HG03520 (cell line): ENCODE measurements at regions not wholly inside any gene's neighbourhood (a gene's known extent, or its start where the extent isn't known, plus 50 kb on each side); places are given as distances from the start of the nearest gene placed in this dataset.

Experiments
- ATAC-seq: cut with Tn5 transposase; IDR thresholded peaks from one replicate; pipeline ENCODE4 v1.9.1; 2021; ENCODE audit warnings: mild to moderate bottlenecking, moderate library complexity; ENCODE audit not compliant: unreplicated experiment

- ATAC-seq: no peak
Measured at GRCh38 chr6:56771929-56772607, 129.4 kb upstream of the DST start.

DNA sequence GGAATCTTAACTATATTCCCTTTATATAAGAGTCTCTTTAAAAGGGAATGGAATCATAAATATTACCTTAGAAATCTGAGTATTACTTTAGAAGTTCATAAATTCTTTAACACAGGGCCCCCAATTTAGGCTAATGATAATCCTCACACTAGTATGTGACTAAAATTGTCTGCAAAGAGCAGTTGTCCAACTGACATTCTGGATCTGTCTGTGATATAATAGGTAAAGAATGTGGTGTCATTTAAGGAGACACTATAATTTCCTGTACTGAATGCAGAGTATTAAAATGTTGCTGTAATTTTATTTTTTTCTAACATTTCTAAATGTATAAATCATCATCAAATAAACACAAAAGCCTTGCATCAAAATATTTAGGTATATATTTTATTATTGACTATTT, 128.5 kb upstream of the DST start:
- ATAC-seq: no peak

GRCh38 chr6:56770011-56770520, 127.4 kb upstream of the DST start:
- ATAC-seq: no peak

- ATAC-seq: no peak
Measured at GRCh38 chr6:56767892-56768531, 125.3 kb upstream of the DST start.

GRCh38 chr6:56767435-56767834, 124.7 kb upstream of the DST start:
- no peak for ATAC-seq

DNA sequence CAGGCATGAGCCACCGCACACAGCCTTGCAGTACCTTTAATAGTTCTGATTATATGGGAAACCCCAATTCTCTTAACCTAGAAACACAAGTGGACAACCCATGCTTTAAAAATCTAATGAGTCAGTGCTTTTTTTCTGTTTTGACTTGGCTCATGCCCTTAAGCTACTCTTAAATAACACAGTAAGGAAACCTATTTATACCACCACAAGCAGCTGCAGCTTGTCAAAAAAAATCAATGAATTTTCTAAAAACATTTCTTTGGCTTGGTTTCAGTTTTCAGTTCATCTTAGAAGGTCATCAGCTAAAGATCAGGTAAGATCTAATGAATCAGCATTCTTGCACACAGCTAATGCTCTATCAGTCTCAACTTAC, 124.1 kb upstream of the DST start:
- peak; percentile 75 for ATAC-seq

DNA sequence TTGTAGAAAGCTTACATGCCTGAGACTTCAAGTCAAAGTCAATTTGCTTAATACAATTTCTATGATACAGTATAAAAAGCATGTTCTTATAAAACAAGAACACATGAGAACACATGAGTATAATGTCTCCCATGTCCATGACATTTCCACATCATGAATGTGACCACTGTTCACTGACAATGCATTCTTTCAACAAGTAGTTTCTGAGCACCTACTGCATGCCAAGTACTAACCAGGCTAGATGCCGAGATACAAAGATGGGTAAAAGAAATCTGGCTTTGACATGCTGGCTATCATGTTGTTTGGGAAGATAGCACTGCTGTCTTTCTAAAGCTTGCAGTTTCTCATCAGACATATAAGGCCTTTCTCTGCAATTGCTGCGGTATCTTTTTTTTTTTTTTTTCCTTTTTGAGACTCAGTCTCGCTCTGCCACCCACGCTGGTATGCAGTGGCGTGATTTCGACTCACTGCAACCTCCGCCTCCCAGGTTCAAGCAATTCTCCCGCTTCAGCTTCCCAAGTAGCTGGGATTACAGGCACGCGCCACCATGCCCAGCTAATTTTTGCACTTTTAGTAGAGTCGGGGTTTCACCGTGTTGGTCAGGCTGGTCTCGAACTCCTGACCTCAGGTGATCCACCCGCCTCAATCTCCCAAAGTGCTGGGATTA, 123.6 kb upstream of the DST start:
- no peak for ATAC-seq

GRCh38 chr6:56765494-56765893, 122.8 kb upstream of the DST start:
- ATAC-seq: no peak

DNA sequence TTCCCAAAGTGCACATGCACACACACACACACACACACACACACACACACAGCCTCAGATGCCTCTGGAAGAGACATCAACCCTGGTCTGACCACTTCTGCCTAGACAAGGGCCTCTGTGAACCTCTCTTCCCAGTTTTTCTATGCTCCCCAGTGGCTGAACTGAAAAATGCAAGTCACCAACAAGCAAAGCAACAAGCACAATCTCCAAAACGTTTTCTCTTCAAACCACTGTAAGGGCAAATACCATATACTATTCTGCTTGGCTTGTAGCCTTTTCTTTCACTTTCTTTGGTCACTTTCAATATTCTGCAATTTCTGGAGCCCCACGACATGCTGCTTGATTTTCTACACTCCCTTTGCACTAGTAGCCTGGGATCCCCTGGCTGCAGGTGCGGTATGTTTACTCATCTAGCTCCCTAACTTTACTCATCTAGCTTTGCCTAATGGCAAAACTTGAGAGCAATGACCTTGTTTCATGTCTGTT, 121.4 kb upstream of the DST start:
- ATAC-seq: peak; percentile 43

GRCh38 chr6:56761651-56762050, 119.0 kb upstream of the DST start:
- no peak for ATAC-seq

DNA sequence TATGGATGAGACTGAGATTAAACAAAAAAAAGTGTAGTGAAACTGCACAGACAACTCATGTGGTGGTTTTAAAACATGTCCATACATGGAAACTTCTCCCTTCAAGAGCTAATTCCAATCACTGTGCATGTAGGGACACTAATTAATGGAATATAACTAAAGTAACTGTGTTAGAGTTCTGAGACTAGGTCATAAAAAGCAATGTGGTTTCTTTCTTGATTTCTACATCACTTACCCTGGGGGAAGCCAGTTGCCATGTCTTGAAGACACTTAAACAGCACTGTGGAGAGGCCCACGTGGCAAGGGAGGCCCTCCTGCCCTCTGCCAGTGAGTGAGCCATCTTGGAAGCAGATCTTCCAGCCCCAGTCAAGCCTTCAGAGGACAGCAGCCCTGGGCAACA, 118.2 kb upstream of the DST start:
- no peak for ATAC-seq

DNA sequence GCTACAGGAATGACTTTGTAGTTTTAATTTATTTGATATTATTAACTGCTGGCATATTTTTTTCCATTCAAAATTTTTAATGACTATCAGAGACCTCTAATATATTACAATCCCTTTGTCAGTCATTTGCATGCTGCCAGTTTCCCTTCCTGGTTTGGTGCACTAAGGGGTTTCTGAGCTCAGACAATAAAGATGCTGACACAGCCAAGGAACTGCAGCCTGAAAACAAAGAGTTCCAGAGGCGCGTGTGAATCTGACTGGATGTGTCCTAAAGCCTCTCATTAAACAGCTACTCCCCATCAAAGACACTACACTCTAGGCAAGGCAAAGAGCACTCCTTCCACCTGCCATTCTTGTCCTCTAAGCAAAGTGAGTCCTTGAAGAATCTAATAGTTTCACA, 116.8 kb upstream of the DST start:
- no peak for ATAC-seq

DNA sequence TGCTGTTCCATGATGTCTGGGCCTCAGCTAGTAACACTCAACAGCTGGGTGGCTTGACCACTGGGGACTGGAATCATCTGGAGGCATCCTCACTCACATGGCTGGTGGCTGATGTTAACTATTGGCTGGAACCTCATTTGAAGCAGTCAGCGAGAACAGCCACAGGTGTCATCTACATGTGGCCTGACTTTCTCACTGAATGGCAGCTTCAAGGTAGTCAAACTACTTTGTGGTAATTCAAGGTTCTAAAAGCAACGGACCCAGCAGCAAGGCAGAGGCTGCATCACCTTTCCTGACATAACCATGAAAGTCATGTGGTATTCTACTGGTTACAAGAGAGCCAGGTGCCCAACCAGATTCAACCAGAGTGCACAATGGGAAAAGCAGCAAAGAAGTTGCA, 115.9 kb upstream of the DST start:
- no peak for ATAC-seq

GRCh38 chr6:56758120-56758519, 115.4 kb upstream of the DST start:
- no peak for ATAC-seq

- ATAC-seq: no peak
Measured at GRCh38 chr6:56757588-56757984, 114.9 kb upstream of the DST start.

DNA sequence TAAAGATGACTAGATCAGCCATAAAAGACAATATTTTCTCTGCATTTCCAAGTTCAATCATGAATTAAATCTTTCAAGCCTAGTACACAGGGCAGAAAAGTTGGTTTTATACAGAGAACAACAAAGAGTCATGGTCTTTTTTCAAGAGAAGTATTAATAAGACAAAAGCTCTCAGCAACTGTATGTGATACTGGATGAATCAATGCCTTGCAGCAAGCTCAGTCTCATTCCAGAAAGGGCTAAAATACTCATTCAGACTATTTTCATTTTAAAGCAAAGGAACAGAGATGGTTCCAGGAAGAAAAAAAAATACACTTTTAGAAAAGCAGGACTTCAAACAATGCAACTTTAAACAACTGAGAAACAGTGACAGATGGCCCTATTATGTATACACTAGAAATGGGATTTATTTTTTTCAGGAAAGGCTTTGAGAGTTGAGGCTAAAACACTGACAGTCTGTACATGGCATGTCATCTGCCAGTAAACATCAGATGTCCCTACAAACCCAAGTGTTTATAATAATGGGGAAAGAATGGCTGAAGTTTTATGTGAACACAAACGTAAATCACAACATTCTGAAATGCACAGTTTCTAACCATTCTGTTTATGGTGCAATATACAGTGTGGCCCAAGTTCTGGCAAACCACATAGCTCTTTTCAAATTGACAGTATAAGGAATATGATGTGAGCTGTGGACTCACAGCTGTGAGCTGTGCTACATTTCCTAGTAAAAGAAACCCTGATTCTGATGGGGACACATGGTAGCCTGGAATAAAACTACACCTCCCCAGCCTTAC, 114.3 kb upstream of the DST start:
- ATAC-seq: no peak

DNA sequence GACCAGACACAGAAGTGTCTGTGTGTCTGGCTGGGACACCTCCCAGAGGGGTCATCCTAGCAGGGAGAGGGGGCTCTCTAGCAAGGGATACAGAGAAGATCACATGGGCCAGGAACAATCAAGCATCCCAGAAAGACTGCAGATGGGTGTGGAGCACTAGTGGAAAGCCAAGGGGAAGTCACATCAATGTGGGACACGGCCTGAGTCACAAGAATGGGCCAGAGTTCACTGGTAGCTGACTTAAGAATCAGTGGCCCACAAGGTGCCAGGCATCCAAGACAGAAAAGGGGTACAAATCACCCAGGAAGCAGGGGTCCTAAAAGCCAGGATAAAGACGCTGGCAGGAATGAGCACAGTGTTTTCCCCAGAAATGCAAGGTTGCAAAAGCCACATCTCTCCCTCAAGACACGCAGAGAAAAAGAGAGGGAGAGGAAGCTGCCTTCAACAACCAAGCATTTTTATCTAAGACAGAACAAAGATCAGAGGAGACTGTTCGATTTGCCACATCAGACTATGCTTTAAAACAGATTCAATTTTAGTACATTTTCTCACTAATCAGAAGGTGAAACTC, 113.6 kb upstream of the DST start:
- ATAC-seq: no peak

- no peak for ATAC-seq
Measured at GRCh38 chr6:56755040-56755439, 112.4 kb upstream of the DST start.

- ATAC-seq: no peak
Measured at GRCh38 chr6:56753811-56754210, 111.1 kb upstream of the DST start.

- no peak for ATAC-seq
Measured at GRCh38 chr6:56752534-56752933, 109.8 kb upstream of the DST start.

GRCh38 chr6:56752009-56752408, 109.3 kb upstream of the DST start:
- ATAC-seq: no peak
